Nephron progenitor cell (in vitro differentiated cells): ENCODE measurements at regions not wholly inside any gene's neighbourhood (a gene's known extent, or its start where the extent isn't known, plus 50 kb on each side); places are given as distances from the start of the nearest gene placed in this dataset.

Source experiments
- DNase-seq: peaks from one replicate; pipeline ENCODE4 v3.0.0; 2021
- H3K27ac Mint-ChIP-seq: 2 replicates; pipeline ENCODE4 v1.8.0; 2021; ENCODE audit warnings: mild to moderate bottlenecking, moderate library complexity, mixed read lengths
- H3K27me3 Mint-ChIP-seq: 2 replicates; pipeline ENCODE4 v1.8.0; 2021; ENCODE audit warnings: mild to moderate bottlenecking, low read depth, mixed read lengths; ENCODE audit not compliant: poor library complexity
- H3K36me3 Mint-ChIP-seq: 2 replicates; pipeline ENCODE4 v1.8.0; 2021; ENCODE audit warnings: low read depth, mixed read lengths
- H3K4me1 Mint-ChIP-seq: 2 replicates; pipeline ENCODE4 v1.8.0; 2021; ENCODE audit warnings: mixed read lengths
- H3K4me3 Mint-ChIP-seq: 2 replicates; pipeline ENCODE4 v1.8.0; 2021; ENCODE audit warnings: mild to moderate bottlenecking, moderate library complexity, mixed read lengths
- H3K9me3 Mint-ChIP-seq: 2 replicates; pipeline ENCODE4 v1.8.0; 2021; ENCODE audit warnings: mild to moderate bottlenecking, moderate library complexity, mixed read lengths
- TF ChIP-seq, protein P1 (sequence below): fragments of 200-600 bp; sonication (generic); IDR thresholded peaks from 2 replicates; pipeline ENCODE4 v1.5.0; 2021; ENCODE audit warnings: antibody characterized with exemption

DNA sequence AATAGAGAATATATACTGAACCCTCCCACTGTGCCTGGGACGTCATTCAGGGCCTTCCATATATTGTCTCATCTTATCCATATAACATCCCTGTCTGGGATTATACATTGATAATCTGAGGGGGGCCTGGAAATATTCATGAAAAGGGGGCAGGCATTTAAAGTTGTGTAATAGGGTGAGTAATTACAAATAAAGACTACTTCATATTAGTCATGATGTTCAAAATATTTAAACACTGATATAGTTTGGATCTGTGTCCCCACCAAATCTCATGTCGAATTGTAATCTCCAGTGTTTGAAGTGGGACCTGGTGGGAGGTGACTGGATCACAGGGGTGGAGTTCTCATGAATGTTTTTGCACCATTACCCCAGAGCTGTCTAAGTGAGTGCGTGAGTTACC lies 97.8 kb downstream of the AQP9 start:
- TF ChIP-seq, protein P1, sequence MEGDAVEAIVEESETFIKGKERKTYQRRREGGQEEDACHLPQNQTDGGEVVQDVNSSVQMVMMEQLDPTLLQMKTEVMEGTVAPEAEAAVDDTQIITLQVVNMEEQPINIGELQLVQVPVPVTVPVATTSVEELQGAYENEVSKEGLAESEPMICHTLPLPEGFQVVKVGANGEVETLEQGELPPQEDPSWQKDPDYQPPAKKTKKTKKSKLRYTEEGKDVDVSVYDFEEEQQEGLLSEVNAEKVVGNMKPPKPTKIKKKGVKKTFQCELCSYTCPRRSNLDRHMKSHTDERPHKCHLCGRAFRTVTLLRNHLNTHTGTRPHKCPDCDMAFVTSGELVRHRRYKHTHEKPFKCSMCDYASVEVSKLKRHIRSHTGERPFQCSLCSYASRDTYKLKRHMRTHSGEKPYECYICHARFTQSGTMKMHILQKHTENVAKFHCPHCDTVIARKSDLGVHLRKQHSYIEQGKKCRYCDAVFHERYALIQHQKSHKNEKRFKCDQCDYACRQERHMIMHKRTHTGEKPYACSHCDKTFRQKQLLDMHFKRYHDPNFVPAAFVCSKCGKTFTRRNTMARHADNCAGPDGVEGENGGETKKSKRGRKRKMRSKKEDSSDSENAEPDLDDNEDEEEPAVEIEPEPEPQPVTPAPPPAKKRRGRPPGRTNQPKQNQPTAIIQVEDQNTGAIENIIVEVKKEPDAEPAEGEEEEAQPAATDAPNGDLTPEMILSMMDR: no peak

DNA sequence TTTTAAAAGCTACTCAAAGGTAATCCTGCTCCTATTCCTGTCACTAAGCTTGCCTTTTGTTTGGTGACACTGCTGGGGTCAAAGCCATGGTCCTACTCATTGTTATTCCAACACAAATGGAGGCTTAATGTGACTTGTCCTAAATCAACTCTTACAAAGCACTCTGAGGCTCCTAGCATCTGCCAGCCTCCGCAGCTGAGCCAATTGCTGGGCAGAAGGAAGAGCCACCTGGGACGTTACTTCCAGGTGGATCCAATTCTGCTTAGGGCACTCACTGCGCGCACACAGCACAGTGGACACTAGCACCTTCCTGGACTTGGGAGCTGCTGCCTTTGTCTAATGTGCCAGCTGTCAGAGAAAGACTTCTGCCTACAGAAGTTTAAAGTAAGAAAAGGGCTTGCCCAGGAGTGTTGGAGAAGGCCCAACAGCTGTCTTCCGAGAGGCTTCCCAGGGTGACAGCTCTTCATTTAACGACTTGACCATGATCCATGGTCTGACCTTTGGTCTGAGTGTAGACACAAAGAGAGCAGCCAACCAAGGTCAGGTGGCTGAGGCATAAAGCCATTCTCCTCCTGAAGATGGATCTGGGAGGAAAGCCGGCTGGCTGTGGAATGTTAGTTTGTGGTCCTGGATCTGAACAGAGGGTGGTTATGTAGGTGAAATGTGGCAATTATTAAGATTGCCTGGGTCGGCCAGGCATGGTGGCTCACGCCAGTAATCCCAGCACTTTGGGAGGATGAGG lies 102.2 kb downstream of the AQP9 start:
- TF ChIP-seq, protein P1: no peak
- Mint-ChIP-seq H3K27me3 (no peaks in the 10 kb centered on the region), H3K27ac (peak overlapping the region; percentile 62), H3K4me3 (no peak overlapping the region), H3K36me3 (peaks cover 9% of the 10 kb centered on the region), H3K9me3 (peaks cover 22% of the 10 kb centered on the region), H3K4me1 (peaks cover 50% of the 10 kb centered on the region)
- no peak for DNase-seq

More for the DNA sequence above, 97.8 kb downstream of the AQP9 start:
- Mint-ChIP-seq H3K27ac (no peak overlapping the region), H3K4me3 (no peak overlapping the region), H3K4me1 (peaks cover 34% of the 10 kb centered on the region), H3K36me3 (peaks cover 9% of the 10 kb centered on the region), H3K9me3 (peaks cover 22% of the 10 kb centered on the region), H3K27me3 (no peaks in the 10 kb centered on the region)
- no peak for DNase-seq

DNA sequence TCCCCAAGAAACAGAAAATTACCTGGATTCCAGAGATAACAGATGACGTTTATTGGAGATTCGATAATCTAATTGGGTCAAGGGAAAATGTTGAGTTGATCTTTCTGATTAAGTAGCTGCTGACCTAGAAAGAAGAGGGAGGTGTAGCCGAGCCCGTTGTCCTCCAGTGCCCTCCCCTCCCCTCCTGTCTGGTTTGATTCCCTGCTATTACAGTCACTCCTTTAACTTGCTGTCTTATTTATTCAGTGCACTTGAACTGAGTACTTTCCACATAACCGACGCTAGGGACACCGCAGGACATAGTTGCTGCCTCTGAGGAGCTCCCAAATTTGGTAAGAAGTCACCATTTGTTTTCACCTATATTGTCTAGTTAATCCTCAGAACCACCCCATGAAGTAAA lies 103.7 kb downstream of the AQP9 start:
- H3K4me3 Mint-ChIP-seq: no peak overlapping the region

DNA sequence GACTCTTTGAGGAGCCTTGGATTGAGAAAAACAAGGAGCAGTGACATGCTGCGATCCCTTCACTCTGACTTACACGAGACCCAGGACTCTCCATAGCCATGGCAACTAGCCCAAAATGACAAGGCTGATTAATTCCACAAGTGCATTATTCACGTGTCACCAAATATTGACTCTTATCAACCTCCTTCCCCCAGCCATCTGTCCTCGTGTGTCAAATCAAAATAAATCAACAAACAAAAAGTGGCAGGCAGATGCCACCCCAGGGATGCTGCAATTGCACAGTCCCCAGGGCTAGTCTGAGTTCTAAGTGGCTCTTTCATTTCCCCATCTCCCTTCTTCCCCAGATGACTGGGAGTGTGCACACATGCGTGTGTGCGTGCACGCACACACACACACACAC lies 104.9 kb downstream of the AQP9 start:
- Mint-ChIP-seq H3K27ac (no peak overlapping the region), H3K4me1 (peaks cover 47% of the 10 kb centered on the region), H3K9me3 (peaks cover under 1% of the 10 kb centered on the region), H3K4me3 (no peak overlapping the region), H3K27me3 (no peaks in the 10 kb centered on the region), H3K36me3 (no peaks in the 10 kb centered on the region)
- no peak for DNase-seq
- TF ChIP-seq, protein P1: no peak

More for the DNA sequence above, 103.7 kb downstream of the AQP9 start:
- Mint-ChIP-seq H3K36me3 (peaks cover 4% of the 10 kb centered on the region), H3K27me3 (no peaks in the 10 kb centered on the region), H3K9me3 (peaks cover 10% of the 10 kb centered on the region), H3K4me1 (peaks cover 50% of the 10 kb centered on the region), H3K27ac (no peak overlapping the region)
- TF ChIP-seq, protein P1: no peak
- no peak for DNase-seq

DNA sequence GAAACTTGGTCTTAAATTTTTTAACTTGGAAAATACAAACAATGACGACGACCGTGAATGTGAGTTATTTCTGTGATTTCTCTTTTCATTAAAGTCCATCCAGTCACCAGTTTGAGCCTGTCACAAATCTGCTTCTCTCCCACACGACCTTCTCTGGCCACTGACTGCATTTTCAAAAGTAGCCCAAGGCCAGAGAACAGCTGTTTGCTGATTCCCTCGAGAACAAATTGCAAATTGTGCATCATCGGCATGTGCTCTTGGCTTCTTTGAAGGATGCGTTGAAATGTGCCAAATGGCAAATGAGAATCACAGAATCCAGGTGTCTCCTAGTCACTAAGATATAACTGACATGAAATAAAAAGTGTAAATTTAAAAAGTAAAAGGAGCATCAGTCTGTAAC lies 106.4 kb downstream of the AQP9 start:
- Mint-ChIP-seq H3K36me3 (no peaks in the 10 kb centered on the region), H3K4me3 (no peak overlapping the region), H3K27me3 (no peaks in the 10 kb centered on the region), H3K4me1 (peaks cover 37% of the 10 kb centered on the region), H3K9me3 (no peaks in the 10 kb centered on the region), H3K27ac (no peak overlapping the region)
- TF ChIP-seq, protein P1: no peak
- DNase-seq: no peak

DNA sequence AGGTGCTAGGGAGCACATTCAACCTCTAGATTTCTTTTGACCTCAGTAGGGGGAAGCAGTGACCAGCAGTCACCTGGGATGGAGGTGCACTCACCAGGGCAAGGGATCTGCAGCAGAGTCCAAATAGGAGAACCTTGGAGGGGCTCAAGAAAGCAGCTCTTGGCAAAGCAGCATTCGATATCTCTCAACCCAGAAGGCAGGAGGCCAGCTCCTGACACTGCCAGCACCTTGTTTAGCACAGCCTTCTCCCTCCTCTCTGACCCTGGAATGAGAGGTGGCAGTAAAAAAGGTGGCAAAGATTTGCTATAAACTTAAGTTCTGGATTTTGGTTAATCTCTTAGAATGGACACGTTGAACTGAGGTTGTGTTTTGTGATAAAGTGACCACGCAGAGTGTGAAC lies 107.9 kb downstream of the AQP9 start:
- Mint-ChIP-seq H3K9me3 (peaks cover 12% of the 10 kb centered on the region), H3K27ac (no peak overlapping the region), H3K4me1 (peaks cover 23% of the 10 kb centered on the region), H3K36me3 (no peaks in the 10 kb centered on the region), H3K4me3 (no peak overlapping the region), H3K27me3 (no peaks in the 10 kb centered on the region)
- TF ChIP-seq, protein P1: no peak
- DNase-seq: no peak
